HG03064 (cell line): ENCODE measurements at regions not wholly inside any gene's neighbourhood (a gene's known extent, or its start where the extent isn't known, plus 50 kb on each side); places are given as distances from the start of the nearest gene placed in this dataset.
"Not testable (repeated sequence)": the region's sequence is repeated elsewhere in the genome, so short reads cannot be mapped to it uniquely, and the experiment has no call there.

Source experiments
- ATAC-seq: cut with Tn5 transposase; IDR thresholded peaks from one replicate; pipeline ENCODE4 v1.9.1; 2021; ENCODE audit warnings: low read depth; ENCODE audit not compliant: unreplicated experiment

GRCh38 chr9:754150-754931 is 87.2 kb upstream of the DMRT1 start:
- no peak for ATAC-seq

GRCh38 chr9:755454-756381 is 85.8 kb upstream of the DMRT1 start:
- ATAC-seq, result no peak

- ATAC-seq, result no peak
Observed at GRCh38 chr9:757246-757881, 84.1 kb upstream of the DMRT1 start.

GRCh38 chr9:758146-758545 is 83.4 kb upstream of the DMRT1 start:
- no peak for ATAC-seq

GRCh38 chr9:759541-759940 is 82.0 kb upstream of the DMRT1 start:
- ATAC-seq, result no peak

- no peak for ATAC-seq
Observed at GRCh38 chr9:759983-760736, 81.3 kb upstream of the DMRT1 start.

- ATAC-seq, result no peak
Observed at GRCh38 chr9:761176-761792, 80.2 kb upstream of the DMRT1 start.

- no peak for ATAC-seq
Observed at GRCh38 chr9:761793-762560, 79.5 kb upstream of the DMRT1 start.

- ATAC-seq, result no peak
Observed at GRCh38 chr9:763692-764091, 77.8 kb upstream of the DMRT1 start.

GRCh38 chr9:764105-764524 is 77.4 kb upstream of the DMRT1 start:
- ATAC-seq, result no peak

GRCh38 chr9:764986-765385 is 76.5 kb upstream of the DMRT1 start:
- no peak for ATAC-seq

GRCh38 chr9:767061-767561 is 74.4 kb upstream of the DMRT1 start:
- ATAC-seq, result not testable (repeated sequence)

GRCh38 chr9:776086-776485 is 65.4 kb upstream of the DMRT1 start:
- ATAC-seq, result no peak

GRCh38 chr9:777978-778377 is 63.5 kb upstream of the DMRT1 start:
- ATAC-seq, result no peak

GRCh38 chr9:784202-784601 is 57.3 kb upstream of the DMRT1 start:
- no peak for ATAC-seq

GRCh38 chr9:784916-785315 is 56.6 kb upstream of the DMRT1 start:
- no peak for ATAC-seq

GRCh38 chr9:785997-786396 is 55.5 kb upstream of the DMRT1 start:
- no peak for ATAC-seq

GRCh38 chr9:786405-786804 is 55.1 kb upstream of the DMRT1 start:
- ATAC-seq, result no peak

GRCh38 chr9:788777-789176 is 52.7 kb upstream of the DMRT1 start:
- ATAC-seq, result no peak
